ENCODE measurements at regions not wholly inside any gene's neighbourhood (a gene's known extent, or its start where the extent isn't known, plus 50 kb on each side); places are given as distances from the start of the nearest gene placed in this dataset.

DNA sequence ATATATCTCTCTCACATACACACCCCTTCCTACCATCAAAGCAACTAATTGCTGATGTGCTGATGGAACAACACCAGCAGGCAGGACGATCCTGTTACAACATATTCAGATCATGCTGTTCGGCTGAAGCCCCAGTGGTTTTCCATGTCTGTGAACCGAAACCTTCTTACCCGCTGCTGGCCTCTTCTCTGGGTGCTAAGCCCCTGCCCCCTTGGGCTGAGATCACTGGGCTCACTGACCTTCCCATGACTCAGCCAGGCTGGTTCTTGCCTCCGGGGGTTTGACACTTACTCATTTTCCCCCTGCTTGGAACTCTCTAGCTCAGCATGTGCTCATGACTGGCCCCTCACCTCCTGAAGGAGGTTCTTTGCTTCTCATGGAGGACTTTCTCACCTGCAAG lies 122.0 kb upstream of the RGMA start:
- TF ChIP-seq, protein P1, sequence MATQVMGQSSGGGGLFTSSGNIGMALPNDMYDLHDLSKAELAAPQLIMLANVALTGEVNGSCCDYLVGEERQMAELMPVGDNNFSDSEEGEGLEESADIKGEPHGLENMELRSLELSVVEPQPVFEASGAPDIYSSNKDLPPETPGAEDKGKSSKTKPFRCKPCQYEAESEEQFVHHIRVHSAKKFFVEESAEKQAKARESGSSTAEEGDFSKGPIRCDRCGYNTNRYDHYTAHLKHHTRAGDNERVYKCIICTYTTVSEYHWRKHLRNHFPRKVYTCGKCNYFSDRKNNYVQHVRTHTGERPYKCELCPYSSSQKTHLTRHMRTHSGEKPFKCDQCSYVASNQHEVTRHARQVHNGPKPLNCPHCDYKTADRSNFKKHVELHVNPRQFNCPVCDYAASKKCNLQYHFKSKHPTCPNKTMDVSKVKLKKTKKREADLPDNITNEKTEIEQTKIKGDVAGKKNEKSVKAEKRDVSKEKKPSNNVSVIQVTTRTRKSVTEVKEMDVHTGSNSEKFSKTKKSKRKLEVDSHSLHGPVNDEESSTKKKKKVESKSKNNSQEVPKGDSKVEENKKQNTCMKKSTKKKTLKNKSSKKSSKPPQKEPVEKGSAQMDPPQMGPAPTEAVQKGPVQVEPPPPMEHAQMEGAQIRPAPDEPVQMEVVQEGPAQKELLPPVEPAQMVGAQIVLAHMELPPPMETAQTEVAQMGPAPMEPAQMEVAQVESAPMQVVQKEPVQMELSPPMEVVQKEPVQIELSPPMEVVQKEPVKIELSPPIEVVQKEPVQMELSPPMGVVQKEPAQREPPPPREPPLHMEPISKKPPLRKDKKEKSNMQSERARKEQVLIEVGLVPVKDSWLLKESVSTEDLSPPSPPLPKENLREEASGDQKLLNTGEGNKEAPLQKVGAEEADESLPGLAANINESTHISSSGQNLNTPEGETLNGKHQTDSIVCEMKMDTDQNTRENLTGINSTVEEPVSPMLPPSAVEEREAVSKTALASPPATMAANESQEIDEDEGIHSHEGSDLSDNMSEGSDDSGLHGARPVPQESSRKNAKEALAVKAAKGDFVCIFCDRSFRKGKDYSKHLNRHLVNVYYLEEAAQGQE (IDR thresholded peaks at IDR 0.05; ENCODE audit: insufficient read depth in 1 of 2, low read depth in 2 of 2, low read length in 2 of 2), result no peak
- no peak for TF ChIP-seq FOXP2 (optimal IDR thresholded peaks at IDR 0.05; ENCODE audit: borderline replicate concordance, extremely low read depth, extremely low read length, insufficient read depth)
- TF ChIP-seq POLR2AphosphoS5 (IDR thresholded peaks at IDR 0.05; ENCODE audit: low read depth, low read length), result no peak
- TF ChIP-seq SIN3A (IDR thresholded peaks at IDR 0.05; ENCODE audit: borderline replicate concordance, insufficient read depth, low read length), result no peak
- no peak for TF ChIP-seq TAF1 (IDR thresholded peaks at IDR 0.05; ENCODE audit: borderline replicate concordance, insufficient read depth, low read length)

DNA sequence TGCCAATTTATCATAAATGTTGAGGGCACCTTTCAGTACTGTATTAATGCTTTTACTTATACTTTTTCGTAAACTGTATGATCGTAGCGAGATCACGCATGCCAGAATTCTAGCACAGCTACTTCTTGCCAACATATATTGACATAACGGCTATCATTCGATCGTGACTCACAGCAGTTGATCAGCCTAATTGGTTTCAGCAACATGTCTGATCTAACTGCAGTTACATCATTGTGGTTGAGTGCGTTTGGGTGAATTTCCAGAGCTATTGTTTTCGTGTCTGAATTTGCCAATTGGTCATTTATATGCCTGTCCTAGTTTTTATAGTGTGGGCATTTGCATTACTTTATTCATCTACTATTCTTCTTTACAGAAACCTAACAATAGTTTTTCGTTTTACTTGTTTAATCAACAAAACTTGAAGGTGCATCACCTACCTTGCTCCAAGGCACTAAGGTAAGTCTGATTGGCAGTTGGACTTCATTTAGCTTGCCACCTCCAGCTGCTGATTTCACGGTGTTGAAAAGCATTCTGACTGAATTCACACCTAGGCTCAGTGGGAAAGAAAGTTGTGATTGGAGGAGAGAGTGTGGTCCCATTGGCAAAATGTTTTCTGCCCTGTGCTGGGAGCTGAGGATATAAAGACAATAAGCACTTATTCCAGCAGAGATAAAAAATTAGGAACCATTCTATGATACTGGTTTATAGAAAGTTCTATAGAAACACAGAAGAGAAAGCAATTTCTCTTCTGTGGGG lies 120.9 kb upstream of the RGMA start:
- TF ChIP-seq SIN3A (IDR thresholded peaks at IDR 0.05; ENCODE audit: borderline replicate concordance, insufficient read depth, low read length) (no peak), FOXP2 (optimal IDR thresholded peaks at IDR 0.05; ENCODE audit: borderline replicate concordance, extremely low read depth, extremely low read length, insufficient read depth) (no peak), POLR2AphosphoS5 (IDR thresholded peaks at IDR 0.05; ENCODE audit: low read depth, low read length) (no peak), TAF1 (IDR thresholded peaks at IDR 0.05; ENCODE audit: borderline replicate concordance, insufficient read depth, low read length) (no peak)
- TF ChIP-seq, protein P1 (IDR thresholded peaks at IDR 0.05; ENCODE audit: insufficient read depth in 1 of 2, low read depth in 2 of 2, low read length in 2 of 2), result no peak

DNA sequence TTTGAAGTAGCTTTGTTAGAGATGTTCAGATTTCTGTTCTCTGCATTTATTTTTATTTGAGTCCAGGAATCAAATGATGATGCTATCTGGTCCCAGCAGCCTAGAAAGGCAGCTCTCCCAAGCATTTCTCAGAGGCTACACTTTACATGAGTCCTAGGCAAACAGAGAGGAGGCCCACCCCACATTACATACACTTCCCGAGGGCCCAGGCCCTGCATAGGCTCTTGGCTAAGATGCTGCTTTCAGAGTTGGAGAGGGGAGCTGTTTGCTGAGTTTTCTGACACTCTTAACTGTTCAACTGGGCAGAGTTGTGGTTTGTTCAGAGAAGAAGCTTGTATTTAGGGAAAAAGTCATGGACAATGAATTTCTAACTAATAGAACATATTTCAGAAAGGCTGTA lies 117.9 kb upstream of the RGMA start:
- TF ChIP-seq, protein P1 (IDR thresholded peaks at IDR 0.05; ENCODE audit: insufficient read depth in 1 of 2, low read depth in 2 of 2, low read length in 2 of 2), result no peak
- TF ChIP-seq POLR2AphosphoS5 (IDR thresholded peaks at IDR 0.05; ENCODE audit: low read depth, low read length) (no peak), SIN3A (IDR thresholded peaks at IDR 0.05; ENCODE audit: borderline replicate concordance, insufficient read depth, low read length) (no peak), FOXP2 (optimal IDR thresholded peaks at IDR 0.05; ENCODE audit: borderline replicate concordance, extremely low read depth, extremely low read length, insufficient read depth) (no peak), TAF1 (IDR thresholded peaks at IDR 0.05; ENCODE audit: borderline replicate concordance, insufficient read depth, low read length) (no peak)

DNA sequence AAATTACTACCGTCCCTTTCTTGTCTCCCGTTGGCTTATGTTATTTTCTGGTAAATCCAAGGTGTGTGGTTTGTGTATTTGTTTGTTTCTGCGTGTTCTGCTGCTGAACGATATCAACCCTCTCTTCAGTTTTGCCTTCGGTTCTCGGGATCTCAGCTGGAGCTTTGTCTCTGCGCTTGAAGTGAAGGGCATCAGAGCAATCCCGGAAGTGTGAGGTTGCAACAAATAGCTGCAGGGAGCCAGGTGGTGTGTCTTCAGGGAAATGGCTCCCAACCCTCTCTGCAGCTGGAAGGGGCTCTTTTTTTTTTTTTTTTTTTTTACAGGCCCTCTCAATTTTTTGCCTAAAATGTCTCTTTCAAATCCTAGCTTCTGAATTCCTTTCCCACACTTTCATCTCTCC lies 116.4 kb upstream of the RGMA start:
- TF ChIP-seq TAF1 (IDR thresholded peaks at IDR 0.05; ENCODE audit: borderline replicate concordance, insufficient read depth, low read length), result no peak
- no peak for TF ChIP-seq FOXP2 (optimal IDR thresholded peaks at IDR 0.05; ENCODE audit: borderline replicate concordance, extremely low read depth, extremely low read length, insufficient read depth)
- TF ChIP-seq, protein P1 (IDR thresholded peaks at IDR 0.05; ENCODE audit: insufficient read depth in 1 of 2, low read depth in 2 of 2, low read length in 2 of 2), result no peak
- TF ChIP-seq SIN3A (IDR thresholded peaks at IDR 0.05; ENCODE audit: borderline replicate concordance, insufficient read depth, low read length), result no peak
- TF ChIP-seq POLR2AphosphoS5 (IDR thresholded peaks at IDR 0.05; ENCODE audit: low read depth, low read length), result no peak

All from PFSK-1 (cell line).